ENCODE measurements at regions not wholly inside any gene's neighbourhood (a gene's known extent, or its start where the extent isn't known, plus 50 kb on each side); places are given as distances from the start of the nearest gene placed in this dataset.

- ATAC-seq, result no peak
- Mint-ChIP-seq H3K27me3 (peaks cover 8 to 26% (median 15%) of the 10 kb centered on the region in 5 donors), H3K27ac (no peak overlapping the region), H3K4me3 (no peak overlapping the region), H3K36me3 (peaks cover 0 to 23% (median 10%) of the 10 kb centered on the region in 3 donors), H3K9me3 (peaks cover 10 to 24% (median 16%) of the 10 kb centered on the region in 9 donors), H3K4me1 (no peaks in the 10 kb centered on the region)
- no peak for DNase-seq
- POLR2A ChIA-PET, result no interaction called here
Observed at GRCh38 chr15:60057554-60057953, 53.4 kb downstream of the FOXB1 start.

GRCh38 chr15:60059186-60059585 lies 55.1 kb downstream of the FOXB1 start:
- H3K4me3 Mint-ChIP-seq, result no peak overlapping the region
- H3K4me1 Mint-ChIP-seq, result no peaks in the 10 kb centered on the region
- no peak overlapping the region for H3K27ac Mint-ChIP-seq
- ATAC-seq (no peak), DNase-seq (no peak)
- peaks cover 12 to 26% (median 16%) of the 10 kb centered on the region in 5 donors for H3K27me3 Mint-ChIP-seq
- H3K36me3 Mint-ChIP-seq, result peaks cover 0 to 24% (median 12%) of the 10 kb centered on the region in 3 donors
- POLR2A ChIA-PET, result interaction anchor here (0.6 kb wide), 1 partner anchor 370 kb away, joined by 6 read pairs; no protein-coding TSS in a partner anchor
- peaks cover 10 to 33% (median 19%) of the 10 kb centered on the region in 9 donors for H3K9me3 Mint-ChIP-seq

- no peaks in the 10 kb centered on the region for H3K4me1 Mint-ChIP-seq
Observed at GRCh38 chr15:60061758-60062157, 57.6 kb downstream of the FOXB1 start.

GRCh38 chr15:60062826-60063225 lies 58.7 kb downstream of the FOXB1 start:
- Mint-ChIP-seq H3K4me1 (no peaks in the 10 kb centered on the region), H3K9me3 (peaks cover 10 to 33% (median 19%) of the 10 kb centered on the region in 9 donors), H3K27ac (no peak overlapping the region), H3K36me3 (peaks cover 0 to 24% (median 12%) of the 10 kb centered on the region in 3 donors), H3K4me3 (no peak overlapping the region), H3K27me3 (peaks cover 9 to 16% (median 13%) of the 10 kb centered on the region in 5 donors)
- POLR2A ChIA-PET, result no interaction called here
- ATAC-seq, result no peak
- no peak for DNase-seq

More at GRCh38 chr15:60061758-60062157, 57.6 kb downstream of the FOXB1 start:
- DNase-seq (no peak), ATAC-seq (no peak)
- POLR2A ChIA-PET, result no interaction called here
- peaks cover 15 to 23% (median 17%) of the 10 kb centered on the region in 5 donors for H3K27me3 Mint-ChIP-seq
- peaks cover 0 to 24% (median 12%) of the 10 kb centered on the region in 3 donors for H3K36me3 Mint-ChIP-seq
- no peak overlapping the region for H3K4me3 Mint-ChIP-seq
- H3K27ac Mint-ChIP-seq, result no peak overlapping the region
- peaks cover 10 to 33% (median 19%) of the 10 kb centered on the region in 9 donors for H3K9me3 Mint-ChIP-seq

- no peak overlapping the region for H3K27ac Mint-ChIP-seq
- H3K9me3 Mint-ChIP-seq, result peaks cover 8 to 25% (median 18%) of the 10 kb centered on the region in 9 donors
- H3K36me3 Mint-ChIP-seq, result peaks cover 0 to 17% (median 10%) of the 10 kb centered on the region in 3 donors
- H3K27me3 Mint-ChIP-seq, result peaks cover 4 to 14% (median 12%) of the 10 kb centered on the region in 5 donors
- POLR2A ChIA-PET, result no interaction called here
- no peak for ATAC-seq
- H3K4me3 Mint-ChIP-seq, result no peak overlapping the region
- H3K4me1 Mint-ChIP-seq, result no peaks in the 10 kb centered on the region
- DNase-seq, result no peak
Observed at GRCh38 chr15:60065951-60066350, 61.8 kb downstream of the FOXB1 start.

DNA sequence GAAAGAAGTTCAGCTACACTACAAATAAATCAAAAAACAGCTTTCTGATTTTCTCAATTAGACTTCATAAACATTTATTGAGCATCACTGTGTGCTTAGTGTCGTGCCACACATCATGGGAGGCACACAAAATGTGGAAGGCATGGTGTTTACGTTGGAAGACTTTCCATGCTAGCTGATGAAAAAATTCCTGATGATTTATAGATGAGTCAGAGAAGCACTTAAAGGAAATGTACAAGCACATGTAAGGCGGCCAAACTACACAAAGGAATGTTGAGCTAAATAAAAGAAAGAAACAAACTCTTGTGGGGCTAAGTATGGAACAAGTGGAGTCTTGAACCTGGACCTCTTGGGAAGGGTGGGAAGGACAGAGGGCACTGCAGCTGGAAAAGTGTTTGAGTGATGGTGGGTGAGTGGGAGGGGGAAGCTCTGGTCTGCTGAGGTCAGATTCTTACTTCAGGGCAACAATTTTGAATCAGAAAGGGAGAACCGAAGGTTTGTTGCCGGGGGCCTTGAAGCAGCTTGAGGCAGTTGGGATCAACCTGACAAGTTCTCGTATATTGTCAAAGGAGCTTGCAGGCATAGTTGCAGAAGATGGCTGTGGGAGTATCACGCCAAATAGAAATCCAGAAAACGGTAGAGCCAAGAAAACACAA lies 66.9 kb downstream of the FOXB1 start:
- no peaks in the 10 kb centered on the region for H3K36me3 Mint-ChIP-seq
- POLR2A ChIA-PET, result interaction anchor here (0.6 to 0.7 kb wide), 3 partner anchors 64 to 1091 kb away, joined by 3 to 4 read pairs (median 4); no protein-coding TSS in a partner anchor

DNA sequence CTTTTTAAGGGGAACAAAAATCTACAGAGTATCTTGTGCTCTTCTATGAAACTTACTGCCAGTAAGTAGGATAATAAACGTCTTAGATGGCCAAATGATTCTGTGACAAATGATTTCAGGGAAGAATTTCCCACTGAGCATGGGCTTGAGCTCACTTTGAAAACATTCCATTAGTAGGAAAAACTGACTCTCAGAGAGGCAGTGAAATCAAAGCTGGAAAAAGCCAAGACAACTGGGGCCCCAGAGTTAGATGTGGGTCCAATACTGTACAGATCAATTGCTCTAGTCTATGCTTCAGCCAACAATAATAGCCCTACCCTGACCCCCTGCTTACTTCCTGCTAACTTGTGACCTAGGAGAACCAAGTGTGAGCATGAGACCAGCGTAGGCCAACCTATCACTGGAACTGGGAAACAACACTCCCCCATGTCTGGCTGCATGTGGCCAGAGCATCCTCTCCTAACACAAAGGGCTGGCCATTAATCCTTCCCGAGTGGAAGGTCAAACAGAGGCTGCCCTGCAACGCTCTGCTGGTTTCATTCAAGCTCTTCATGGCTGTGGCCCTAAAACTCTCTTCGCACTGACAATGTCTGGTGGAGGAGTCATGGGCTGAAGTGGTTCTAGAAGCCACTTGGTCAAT lies 68.8 kb downstream of the FOXB1 start:
- no peaks in the 10 kb centered on the region for H3K36me3 Mint-ChIP-seq
- no peak for ATAC-seq
- no peak for DNase-seq
- peaks cover 0 to 3% (median 0%) of the 10 kb centered on the region in 5 donors for H3K27me3 Mint-ChIP-seq
- no peaks in the 10 kb centered on the region for H3K9me3 Mint-ChIP-seq
- no peak overlapping the region for H3K27ac Mint-ChIP-seq
- H3K4me1 Mint-ChIP-seq, result peaks cover 12 to 30% (median 21%) of the 10 kb centered on the region in 4 donors
- POLR2A ChIA-PET, result no interaction called here
- H3K4me3 Mint-ChIP-seq, result no peak overlapping the region

More for the DNA sequence above, 66.9 kb downstream of the FOXB1 start:
- ATAC-seq (no peak), DNase-seq (no peak)
- peaks cover 0 to 2% (median 0%) of the 10 kb centered on the region in 9 donors for H3K9me3 Mint-ChIP-seq
- H3K27ac Mint-ChIP-seq, result no peak overlapping the region
- H3K4me1 Mint-ChIP-seq, result peaks cover 4 to 12% (median 10%) of the 10 kb centered on the region in 4 donors
- no peak overlapping the region for H3K4me3 Mint-ChIP-seq
- peaks cover 0 to 7% (median 5%) of the 10 kb centered on the region in 5 donors for H3K27me3 Mint-ChIP-seq

GRCh38 chr15:60073466-60073840 lies 69.3 kb downstream of the FOXB1 start:
- Mint-ChIP-seq H3K27ac (no peak overlapping the region), H3K27me3 (peaks cover 0 to 3% (median 0%) of the 10 kb centered on the region in 5 donors), H3K9me3 (no peaks in the 10 kb centered on the region)

GRCh38 chr15:60074181-60074885 lies 70.2 kb downstream of the FOXB1 start:
- Mint-ChIP-seq H3K27me3 (peaks cover 0 to 3% (median 0%) of the 10 kb centered on the region in 5 donors), H3K4me3 (no peak overlapping the region), H3K27ac (peak overlapping the region in 2 of 10 donors; percentile 21 to 74), H3K36me3 (no peaks in the 10 kb centered on the region), H3K9me3 (no peaks in the 10 kb centered on the region), H3K4me1 (peaks cover 15 to 33% (median 26%) of the 10 kb centered on the region in 4 donors)
- DNase-seq, result peak in 2 of 10 donors; percentile 10 to 22
- POLR2A ChIA-PET, result no interaction called here
- ATAC-seq, result peak in 1 of 2 donors; percentile 43

More at GRCh38 chr15:60073466-60073840, 69.3 kb downstream of the FOXB1 start:
- DNase-seq, result no peak
- Mint-ChIP-seq H3K36me3 (no peaks in the 10 kb centered on the region), H3K4me1 (peaks cover 12 to 33% (median 24%) of the 10 kb centered on the region in 4 donors), H3K4me3 (no peak overlapping the region)
- POLR2A ChIA-PET, result no interaction called here
- no peak for ATAC-seq

DNA sequence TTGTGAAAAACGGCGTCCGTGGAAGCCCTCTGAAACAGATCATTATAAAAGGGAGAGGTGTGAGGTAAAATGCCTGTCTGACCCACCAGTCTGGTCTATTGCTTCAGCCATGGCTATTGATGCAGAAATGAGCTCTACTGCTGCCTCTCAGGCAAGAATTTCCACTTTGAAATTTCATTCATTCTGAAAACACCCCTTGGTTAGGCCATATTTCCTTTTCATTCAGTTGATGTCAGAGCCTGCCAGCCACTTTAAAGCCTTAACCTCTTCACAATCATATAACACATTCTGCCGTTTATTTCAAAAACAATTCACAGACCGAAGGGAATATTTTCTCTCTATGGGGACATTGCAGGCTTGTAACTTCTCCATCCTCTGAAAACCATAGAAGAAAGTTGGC lies 71.9 kb downstream of the FOXB1 start:
- no peak for ATAC-seq
- POLR2A ChIA-PET, result no interaction called here
- no peak overlapping the region for H3K4me3 Mint-ChIP-seq
- H3K27ac Mint-ChIP-seq, result no peak overlapping the region
- no peak for DNase-seq
- H3K9me3 Mint-ChIP-seq, result no peaks in the 10 kb centered on the region
- H3K27me3 Mint-ChIP-seq, result peaks cover 0 to 3% (median 0%) of the 10 kb centered on the region in 5 donors
- H3K4me1 Mint-ChIP-seq, result peaks cover 15 to 33% (median 26%) of the 10 kb centered on the region in 4 donors
- no peaks in the 10 kb centered on the region for H3K36me3 Mint-ChIP-seq

DNA sequence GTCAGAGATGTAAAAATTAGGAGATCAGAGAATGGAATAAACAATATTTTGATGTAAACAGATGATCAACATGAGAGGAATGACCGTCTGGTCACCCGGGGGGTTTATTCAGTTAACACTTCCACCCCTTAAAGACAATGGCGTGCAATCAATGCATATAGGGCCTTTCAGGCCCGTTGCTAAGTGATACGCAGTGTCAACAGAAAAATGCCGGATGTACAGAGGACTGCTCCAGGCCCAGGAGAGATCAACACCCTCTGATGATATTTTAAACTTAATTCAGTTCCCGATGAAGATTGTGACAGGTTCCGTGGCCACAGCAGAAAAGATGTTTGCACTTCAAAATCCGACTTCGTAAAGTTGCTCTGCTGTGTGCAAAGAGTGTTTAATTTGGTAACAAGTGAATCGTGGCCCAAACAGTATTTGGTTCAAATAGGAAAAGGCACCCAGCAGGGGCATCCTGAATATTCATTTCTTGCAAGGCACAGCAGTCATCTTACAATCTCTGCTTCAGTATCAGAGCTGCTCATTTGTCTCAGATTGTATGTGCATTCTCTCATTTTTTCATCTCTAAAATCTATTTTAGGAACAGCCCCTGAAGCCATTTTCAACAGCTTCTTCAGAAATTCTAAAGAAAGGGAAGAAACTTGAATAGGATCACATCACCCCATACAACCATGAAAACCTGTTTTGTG lies 72.6 kb downstream of the FOXB1 start:
- DNase-seq (no peak), ATAC-seq (no peak)
- Mint-ChIP-seq H3K4me3 (no peak overlapping the region), H3K27ac (no peak overlapping the region), H3K9me3 (no peaks in the 10 kb centered on the region), H3K27me3 (peaks cover 0 to 3% (median 0%) of the 10 kb centered on the region in 5 donors), H3K36me3 (no peaks in the 10 kb centered on the region), H3K4me1 (peaks cover 16 to 33% (median 26%) of the 10 kb centered on the region in 4 donors)
- POLR2A ChIA-PET, result no interaction called here

Data from naive thymus-derived CD8-positive, alpha-beta T cell (primary cell).